Stomach (tissue), 4 donors: ENCODE measurements at regions not wholly inside any gene's neighbourhood (a gene's known extent, or its start where the extent isn't known, plus 50 kb on each side); places are given as distances from the start of the nearest gene placed in this dataset.

Experiments used
- EP300 ChIP-seq: sonication (generic); formaldehyde crosslinking; IDR thresholded peaks from one replicate; pipeline ENCODE4 v1.6.1; 2017; ENCODE audit warnings: antibody characterized with exemption
- POLR2A ChIP-seq, 4 donors: fragments of 450-650 bp; IDR thresholded peaks; one replicate each; pipeline ENCODE4 v1.6.1; 2016; ENCODE audit warnings: antibody characterized with exemption in 4 of 4, control low read depth in 2 of 4, mild to moderate bottlenecking in 1 of 4, moderate library complexity in 1 of 4
- POLR2AphosphoS5 ChIP-seq, 3 donors: sonication (generic); formaldehyde crosslinking; IDR thresholded peaks; one replicate each; pipeline ENCODE4 v1.6.1; 2016; ENCODE audit warnings: antibody characterized with exemption in 3 of 3
- TF ChIP-seq, protein P1 (sequence below), 7 experiments: fragments of 450-650 bp in 4 of 7; fragments of 200-600 bp in 3 of 7; sonication (generic) in 3 of 7; IDR thresholded peaks; one replicate each; pipeline ENCODE4 v1.5.1; 2016 to 2019; ENCODE audit warnings: antibody characterized with exemption in 7 of 7, control low read depth in 2 of 7, mild to moderate bottlenecking in 1 of 7

GRCh38 chr15:69731081-69731330 is 278.4 kb downstream of the RPLP1 start:
- TF ChIP-seq, protein P1, sequence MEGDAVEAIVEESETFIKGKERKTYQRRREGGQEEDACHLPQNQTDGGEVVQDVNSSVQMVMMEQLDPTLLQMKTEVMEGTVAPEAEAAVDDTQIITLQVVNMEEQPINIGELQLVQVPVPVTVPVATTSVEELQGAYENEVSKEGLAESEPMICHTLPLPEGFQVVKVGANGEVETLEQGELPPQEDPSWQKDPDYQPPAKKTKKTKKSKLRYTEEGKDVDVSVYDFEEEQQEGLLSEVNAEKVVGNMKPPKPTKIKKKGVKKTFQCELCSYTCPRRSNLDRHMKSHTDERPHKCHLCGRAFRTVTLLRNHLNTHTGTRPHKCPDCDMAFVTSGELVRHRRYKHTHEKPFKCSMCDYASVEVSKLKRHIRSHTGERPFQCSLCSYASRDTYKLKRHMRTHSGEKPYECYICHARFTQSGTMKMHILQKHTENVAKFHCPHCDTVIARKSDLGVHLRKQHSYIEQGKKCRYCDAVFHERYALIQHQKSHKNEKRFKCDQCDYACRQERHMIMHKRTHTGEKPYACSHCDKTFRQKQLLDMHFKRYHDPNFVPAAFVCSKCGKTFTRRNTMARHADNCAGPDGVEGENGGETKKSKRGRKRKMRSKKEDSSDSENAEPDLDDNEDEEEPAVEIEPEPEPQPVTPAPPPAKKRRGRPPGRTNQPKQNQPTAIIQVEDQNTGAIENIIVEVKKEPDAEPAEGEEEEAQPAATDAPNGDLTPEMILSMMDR (IDR thresholded peaks at IDR 0.05) = no peak
- TF ChIP-seq POLR2A (IDR thresholded peaks at IDR 0.05) (no peak), POLR2AphosphoS5 (IDR thresholded peaks at IDR 0.05) (no peak), EP300 (no peak)
